HTR-8/SVneo (cell line): ENCODE measurements at regions not wholly inside any gene's neighbourhood (a gene's known extent, or its start where the extent isn't known, plus 50 kb on each side); places are given as distances from the start of the nearest gene placed in this dataset.
"Not testable (repeated sequence)": the region's sequence is repeated elsewhere in the genome, so short reads cannot be mapped to it uniquely, and the experiment has no call there.

Experiments
- DNase-seq: peaks from one replicate; pipeline ENCODE4 v3.0.0; 2011; ENCODE audit warnings: low spot score, mixed read lengths; ENCODE audit not compliant: insufficient read length
- FAIRE-seq: peaks from 2 replicates; lab custom pipeline; 2011; peaks lifted over from hg19 to GRCh38; lab: Jason Lieb, UNC

DNA sequence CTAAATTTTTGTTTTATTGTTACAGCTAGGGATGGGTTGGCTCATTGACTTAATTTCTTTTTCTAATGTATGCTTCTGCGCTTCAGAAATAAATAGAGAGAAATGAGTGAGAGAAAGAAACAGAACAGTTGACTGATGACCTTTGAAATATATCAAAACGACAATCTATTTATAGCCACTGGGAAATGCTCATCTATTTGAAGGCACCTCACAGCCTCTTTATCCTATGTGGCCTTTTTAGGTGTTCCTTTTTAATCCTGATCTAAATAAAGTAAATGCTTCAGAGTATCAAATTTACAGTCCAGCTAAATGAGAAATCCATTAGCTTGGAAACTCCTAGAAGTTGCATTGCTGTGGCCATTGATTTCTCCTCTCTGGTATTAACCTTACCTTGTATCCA lies 943.5 kb upstream of the CITED2 start:
- no peak for FAIRE-seq

DNA sequence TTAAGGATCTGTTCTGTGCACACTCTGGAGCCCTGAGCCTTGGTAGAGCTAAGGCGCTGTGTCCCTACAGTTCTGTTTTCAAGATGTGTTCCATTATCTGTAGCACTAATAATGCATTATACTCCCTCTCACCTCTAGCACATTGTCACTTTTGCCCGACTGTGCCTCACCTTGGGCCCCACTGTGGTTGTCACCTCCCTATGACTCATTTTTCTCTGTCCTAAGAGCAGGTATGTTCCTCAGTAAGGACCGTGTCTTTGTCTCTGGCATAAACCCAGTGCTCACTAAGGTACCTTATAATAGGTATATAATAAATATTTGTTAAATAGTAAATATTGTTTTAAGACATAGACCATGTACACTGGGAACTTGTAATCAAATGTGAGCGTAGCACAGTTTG lies 942.5 kb upstream of the CITED2 start:
- DNase-seq (no peak), FAIRE-seq (no peak)

More for the DNA sequence above, 943.5 kb upstream of the CITED2 start:
- DNase-seq, result no peak

DNA sequence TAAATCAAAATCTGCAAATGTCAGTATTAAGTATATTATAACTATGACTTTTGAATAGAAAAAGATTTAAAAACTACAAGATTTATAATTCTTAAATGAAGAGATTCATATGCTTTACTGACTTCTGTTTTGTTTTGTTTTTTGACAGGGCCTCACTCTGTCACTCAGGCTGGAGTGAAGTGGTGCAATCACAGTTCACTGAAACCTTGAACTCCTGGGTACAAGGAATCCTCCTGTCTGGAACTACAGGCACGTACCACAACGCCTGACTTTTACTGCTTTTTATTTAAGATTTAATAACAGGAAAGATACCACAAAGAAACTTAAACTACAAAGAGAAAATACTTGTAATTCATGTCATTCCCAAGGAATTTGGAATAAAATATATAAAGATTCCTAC lies 940.2 kb upstream of the CITED2 start:
- no peak for FAIRE-seq
- no peak for DNase-seq

DNA sequence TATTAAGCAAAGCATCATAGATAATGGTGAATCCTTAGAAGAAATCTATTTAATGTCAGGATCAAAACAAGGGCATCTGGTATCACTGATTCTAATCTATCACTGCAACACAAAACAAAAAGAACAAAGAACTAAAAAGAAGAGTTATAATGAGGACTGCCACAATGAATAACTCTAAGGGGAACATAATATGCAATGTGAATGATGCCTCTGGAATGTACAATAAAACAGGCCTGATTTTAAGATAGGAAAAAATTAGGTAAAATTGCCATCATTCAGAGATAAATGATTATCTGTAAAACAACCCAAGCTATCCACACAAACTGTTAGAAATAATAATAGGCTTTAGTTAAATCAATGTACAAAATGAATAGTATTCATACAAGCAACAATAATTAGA lies 936.7 kb upstream of the CITED2 start:
- no peak for FAIRE-seq

DNA sequence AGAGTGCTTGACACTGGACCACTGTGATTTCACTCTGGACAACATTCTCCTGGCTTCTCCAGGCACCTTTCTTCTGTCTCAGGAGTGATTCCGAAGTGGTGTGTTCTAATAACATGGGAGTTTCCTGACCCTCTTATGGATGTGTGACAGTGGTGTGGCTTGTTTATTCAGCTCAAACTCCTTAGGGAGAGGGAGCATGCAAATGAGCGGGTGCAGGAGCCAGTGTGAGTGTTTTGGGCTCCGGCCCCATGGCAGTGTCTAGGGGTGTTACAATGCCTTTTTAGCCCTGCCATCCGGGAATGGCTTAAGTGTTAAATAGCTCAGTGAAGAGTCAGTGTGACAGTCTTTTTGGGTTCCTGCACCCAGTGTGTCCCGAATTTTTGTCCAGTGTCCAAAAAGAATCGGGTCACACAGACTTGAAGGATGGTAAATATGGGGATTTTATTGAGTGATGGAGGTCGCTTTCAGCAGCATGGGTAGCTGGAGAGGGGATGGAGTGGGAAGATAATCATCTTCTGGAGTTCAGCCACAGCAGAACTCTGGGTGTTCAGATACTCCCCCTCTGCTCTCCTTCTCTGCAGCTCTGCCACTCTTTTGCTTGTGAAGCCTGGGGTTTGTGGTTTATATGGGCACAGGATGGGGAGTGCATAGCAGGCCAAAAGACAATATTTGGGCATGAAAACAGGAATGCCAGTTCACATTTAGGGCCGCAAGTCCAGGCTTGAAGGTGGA lies 928.9 kb upstream of the CITED2 start:
- FAIRE-seq, result no peak
- DNase-seq, result no peak

More for the DNA sequence above, 936.7 kb upstream of the CITED2 start:
- DNase-seq, result no peak

DNA sequence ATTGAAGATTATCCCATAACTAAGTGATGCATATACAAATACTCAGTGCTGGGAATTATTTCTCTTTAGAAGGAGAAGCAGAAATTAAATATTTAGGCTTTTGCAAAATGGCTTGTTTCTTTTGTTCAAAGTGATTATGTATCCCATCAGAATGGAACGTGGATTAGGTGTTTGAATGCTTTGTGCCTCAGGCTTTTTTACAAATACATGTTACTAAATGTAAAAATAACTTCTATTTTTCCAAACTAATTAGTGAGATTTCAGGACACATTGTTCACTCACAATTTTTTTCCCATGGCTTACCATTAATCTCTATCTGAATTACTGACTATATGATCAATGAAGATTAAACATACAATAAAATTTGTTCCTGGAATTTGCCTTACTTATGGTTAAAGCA lies 925.9 kb upstream of the CITED2 start:
- DNase-seq (no peak), FAIRE-seq (no peak)

DNA sequence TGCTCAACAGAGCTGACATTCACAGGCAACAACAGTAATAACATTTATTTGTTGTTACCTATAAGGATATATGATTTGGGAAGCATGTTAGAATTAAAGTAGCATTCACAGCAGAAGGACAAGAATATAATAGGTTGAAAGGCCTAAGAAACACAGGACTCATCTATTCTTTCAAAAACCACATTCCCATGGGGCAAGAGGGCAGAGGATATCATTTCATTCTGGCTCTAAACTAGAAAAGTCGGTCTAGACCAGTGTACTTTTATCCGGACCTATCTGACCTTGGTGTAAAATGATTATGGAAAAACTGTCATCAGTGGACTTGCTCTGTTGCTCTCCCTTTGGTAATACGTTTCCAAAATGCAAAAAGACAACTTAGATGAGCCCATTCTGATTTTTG lies 914.7 kb upstream of the CITED2 start:
- DNase-seq (no peak), FAIRE-seq (no peak)

DNA sequence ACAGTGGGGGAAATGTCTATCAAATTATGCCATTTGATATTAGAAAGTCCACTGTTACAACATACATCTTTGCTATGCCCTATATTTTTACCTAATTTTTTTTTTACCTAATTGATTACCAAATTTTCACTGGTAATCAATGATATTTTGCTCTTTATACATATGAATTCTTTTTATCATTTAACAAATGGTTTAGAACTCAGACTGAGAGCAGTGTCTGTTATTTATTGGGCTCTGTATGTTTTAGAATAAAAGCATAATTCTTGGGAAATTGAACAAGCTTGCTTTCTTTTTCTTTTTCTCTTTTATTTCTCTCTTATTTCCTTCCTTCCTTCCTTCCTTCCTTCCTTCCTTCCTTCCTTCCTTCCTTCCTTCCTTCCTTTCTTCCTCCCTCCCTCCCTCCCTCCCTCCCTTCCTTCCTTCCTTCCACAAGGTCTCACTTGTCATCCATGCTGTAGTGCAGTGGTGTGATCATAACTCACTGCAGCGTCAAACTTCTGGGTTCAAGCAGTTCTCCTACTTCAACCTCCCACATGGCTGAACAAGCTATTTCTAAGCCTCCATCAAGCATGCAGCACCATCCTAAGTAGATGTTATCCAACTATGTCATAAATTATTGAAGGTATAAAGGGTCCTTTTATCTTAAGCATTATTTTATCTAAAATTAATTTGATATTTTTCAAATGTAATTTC lies 911.7 kb upstream of the CITED2 start:
- DNase-seq, result no peak
- no peak for FAIRE-seq

DNA sequence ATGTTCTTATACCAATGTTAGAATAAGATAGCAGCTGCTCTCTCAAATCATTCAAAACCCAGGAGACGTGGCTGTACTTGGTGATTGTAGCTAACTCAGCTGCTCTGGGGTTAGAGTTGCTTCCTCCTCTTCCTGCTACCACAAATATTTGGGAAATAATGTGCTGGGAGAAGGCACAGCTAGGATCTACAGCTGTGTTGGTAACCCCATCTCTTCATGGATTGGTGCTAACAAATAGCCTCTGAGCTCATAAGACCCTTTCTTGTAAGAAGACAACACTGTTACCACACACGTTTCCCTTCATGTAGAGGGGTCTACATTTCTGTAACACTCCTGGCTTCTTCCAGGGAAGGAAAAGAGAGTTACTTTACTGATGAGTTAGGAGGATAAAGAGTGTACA lies 911.0 kb upstream of the CITED2 start:
- DNase-seq, result no peak
- FAIRE-seq, result no peak

DNA sequence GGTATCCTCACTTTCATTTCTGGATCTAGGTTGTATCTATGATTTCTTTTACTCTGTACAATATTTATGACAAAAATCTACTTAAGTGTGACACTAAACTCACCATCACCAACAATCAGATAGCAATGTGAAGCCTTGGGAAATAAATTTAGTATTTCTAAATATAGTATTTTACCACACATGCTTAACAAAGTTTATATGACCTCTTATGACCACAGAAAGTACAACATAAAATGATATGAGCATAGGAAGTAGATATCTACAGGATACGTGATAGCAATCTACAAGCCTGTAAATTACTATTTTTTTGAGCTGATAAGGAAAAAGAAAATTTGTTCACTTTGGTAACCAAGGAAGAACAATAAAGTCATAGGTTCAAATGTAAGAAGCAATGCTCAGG lies 910.4 kb upstream of the CITED2 start:
- no peak for DNase-seq
- no peak for FAIRE-seq

DNA sequence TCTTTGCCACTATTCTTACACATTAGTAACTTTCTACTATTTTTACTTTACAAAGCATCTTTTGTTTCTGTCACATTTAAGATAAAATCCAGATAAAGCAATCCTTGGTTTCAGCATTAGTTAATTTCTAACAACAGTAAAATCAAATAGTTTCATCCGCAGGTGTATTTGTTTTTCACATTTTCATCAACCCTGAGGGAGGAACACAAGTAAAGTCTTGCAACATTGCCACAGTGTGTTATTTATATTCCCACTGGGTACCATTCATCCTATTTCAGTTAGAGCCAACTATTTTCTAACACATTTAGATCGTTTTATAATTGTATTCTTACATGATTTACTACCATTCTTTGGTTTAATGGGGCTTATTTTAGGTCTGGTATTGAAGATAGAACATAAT lies 908.7 kb upstream of the CITED2 start:
- no peak for DNase-seq
- no peak for FAIRE-seq

DNA sequence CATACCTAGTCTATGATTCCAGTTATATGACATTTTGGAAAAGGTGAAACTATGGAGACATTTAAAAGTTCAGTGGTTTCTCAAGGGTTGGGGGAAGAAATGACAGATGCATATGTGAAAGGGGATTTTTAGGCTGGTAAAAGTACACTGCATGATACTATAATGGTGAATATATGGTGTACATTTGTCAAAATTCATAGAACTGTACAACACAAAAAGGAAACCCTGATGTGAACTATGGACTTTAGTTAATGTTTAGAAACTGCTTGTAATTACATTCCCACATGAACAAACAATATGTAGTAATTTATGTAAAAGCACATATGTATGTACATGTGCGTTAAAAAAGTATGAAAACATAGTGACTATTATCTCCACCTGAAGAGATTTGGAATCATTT lies 907.3 kb upstream of the CITED2 start:
- FAIRE-seq, result no peak
- DNase-seq, result no peak

DNA sequence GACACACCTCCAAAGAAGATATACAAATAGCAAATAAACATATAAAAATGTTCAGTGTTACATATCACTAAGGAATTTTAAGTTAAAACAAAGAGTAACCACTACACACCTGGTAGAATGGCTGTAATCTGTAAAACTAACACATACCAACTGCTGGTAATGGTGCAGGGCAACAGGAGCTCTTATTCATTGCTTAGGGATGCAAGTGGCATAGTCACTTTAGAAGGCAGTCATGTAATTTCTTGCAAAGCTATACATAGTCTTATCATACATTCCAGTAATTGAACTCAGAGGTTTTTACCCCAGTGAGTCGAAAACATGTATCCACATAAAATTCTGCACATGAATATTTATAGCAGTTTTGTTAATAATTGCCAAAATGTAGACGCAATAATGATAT lies 906.8 kb upstream of the CITED2 start:
- DNase-seq (no peak), FAIRE-seq (no peak)

DNA sequence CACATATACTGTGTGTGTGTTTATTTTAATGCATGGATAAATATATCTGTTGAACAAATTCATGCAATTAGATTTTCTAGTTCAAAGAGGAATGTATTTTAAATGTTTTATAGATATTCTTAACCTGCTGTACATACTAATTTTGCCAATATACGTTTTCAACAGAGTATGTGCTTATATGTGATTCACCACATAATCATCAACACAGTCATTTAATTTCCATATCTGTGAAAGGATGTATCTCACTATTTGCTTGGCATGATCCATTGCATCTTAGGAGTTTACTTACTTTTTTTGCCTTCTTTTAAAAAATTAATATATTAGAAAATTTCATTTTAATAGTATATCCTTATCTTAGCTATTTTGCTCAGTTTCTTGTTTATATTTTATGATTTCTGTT lies 902.3 kb upstream of the CITED2 start:
- FAIRE-seq (no peak), DNase-seq (no peak)

DNA sequence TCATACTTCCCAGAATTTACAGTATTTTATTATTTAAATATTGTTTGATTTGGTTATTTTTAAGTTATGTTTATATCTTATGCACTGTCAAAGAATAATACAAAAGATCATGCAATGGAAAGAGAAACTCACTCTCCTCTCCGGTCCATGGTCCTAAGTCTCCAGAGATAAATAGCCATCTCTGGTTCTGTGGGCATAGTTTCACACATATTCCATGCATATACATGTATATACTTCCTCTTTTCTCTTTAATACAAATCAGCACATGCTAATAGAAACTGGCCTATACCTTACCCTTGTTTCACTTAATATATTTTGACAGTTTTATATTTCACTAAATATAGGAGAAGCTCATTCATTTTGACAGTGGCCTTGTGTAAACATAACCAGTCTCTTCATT lies 901.7 kb upstream of the CITED2 start:
- FAIRE-seq (no peak), DNase-seq (no peak)

DNA sequence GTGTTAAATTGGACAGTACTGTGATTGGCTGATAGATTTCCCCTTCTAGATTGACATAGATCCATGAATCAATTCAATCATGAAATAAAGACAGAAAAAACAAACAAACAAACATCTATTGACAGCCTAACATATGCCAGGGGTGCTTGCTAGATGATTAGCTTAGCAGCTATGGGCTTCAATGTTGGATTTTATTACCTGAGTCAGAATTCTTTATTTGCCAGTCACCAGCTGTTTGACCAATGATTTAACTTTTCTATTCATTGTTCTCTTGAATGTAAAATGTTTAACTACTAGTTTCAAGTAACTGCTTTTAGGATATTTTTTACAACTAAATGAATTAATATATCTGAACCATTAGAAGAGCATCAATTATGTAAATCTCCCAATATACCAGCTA lies 901.3 kb upstream of the CITED2 start:
- no peak for FAIRE-seq
- DNase-seq, result no peak

DNA sequence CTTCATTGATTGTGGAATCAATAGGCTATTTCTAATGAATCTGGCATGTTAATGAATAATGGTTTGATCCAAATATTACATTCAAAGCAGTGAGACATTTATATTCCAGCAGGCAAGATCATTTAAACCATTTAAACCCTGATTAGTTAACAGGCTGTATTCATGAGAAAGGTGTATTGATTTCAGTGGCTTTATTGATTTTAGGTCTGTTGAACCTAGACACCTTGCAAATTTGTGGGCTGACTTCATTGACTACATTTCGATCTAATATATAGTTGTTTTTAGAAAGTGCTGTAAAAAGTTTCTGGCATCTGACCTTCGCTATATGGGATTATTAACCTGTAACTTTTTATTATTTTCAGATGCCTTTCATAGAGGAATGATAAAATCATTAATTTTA lies 900.1 kb upstream of the CITED2 start:
- FAIRE-seq (no peak), DNase-seq (no peak)

DNA sequence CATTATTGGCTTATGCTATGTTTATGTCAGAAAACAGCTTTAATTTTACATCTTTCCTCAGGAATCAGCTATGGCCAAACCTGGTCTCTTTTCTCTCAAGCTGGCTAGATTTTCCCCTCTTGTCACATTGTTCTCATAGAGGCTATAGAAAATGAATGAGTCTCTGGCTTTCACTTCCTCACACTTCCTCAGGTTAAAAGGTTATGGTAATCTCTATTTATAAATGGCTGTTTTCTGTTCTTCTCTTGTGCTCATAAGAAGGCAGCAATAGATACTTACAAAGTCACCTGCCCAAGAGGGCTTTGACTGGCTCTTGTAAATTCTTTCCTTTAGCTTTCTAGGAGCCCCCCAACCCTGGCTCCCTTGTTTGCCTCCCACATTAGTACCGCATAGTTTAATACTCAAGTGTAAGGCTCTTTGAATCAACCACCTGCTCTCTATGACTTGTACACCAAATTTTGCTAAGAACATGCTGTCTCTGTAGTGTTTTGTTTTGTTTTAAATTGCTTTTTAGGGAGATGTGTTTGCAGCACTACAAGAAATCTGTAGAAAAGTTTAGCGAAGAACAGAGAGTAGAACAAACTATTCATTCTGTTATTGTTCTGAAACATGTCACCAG lies 897.4 kb upstream of the CITED2 start:
- FAIRE-seq, result no peak

DNA sequence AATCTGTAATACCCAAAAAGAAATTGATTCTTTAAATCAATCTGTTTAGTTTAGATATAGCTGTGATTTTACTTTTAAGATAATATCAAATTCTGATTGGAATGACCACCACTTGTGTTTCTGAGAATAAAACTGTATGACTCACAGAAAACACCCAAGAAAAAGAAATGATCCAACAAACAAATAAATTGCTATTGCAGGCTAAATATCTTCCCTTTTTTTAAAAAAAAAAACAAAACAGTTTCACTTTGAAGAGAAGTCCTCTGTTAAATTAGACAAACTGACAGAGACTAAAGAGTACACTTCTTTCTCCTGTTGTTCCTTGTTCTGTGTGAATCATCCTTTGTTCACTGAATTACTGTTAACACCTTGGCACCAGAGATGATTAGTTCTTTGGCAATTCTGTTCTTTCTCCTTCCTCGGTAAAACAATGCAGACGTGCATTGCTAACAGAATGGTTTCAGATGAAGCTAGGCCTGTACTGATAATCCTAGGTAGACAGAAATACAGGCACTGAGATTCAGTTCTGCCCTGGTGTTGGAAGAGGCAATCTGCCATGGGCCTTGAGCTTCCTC lies 895.2 kb upstream of the CITED2 start:
- no peak for FAIRE-seq
- no peak for DNase-seq

More for the DNA sequence above, 897.4 kb upstream of the CITED2 start:
- no peak for DNase-seq

DNA sequence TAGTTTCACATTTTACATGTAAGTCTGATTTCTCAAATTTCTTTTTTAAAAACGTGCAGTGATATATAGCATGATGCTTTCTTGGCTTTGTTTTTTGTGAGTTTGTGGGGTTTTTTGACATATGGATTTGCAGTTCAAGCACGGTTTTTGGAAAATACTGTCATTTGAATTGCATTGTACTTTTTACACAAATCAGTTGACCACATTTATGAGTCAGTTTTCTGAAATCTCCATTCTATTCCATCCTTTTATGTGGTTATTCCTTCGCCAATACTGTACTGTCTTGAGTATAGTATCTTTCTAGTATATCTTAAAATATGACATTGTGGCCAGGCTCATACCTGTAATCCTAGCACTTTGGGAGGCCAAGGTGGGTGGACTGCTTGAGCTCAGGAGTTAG lies 890.0 kb upstream of the CITED2 start:
- DNase-seq, result no peak
- no peak for FAIRE-seq

DNA sequence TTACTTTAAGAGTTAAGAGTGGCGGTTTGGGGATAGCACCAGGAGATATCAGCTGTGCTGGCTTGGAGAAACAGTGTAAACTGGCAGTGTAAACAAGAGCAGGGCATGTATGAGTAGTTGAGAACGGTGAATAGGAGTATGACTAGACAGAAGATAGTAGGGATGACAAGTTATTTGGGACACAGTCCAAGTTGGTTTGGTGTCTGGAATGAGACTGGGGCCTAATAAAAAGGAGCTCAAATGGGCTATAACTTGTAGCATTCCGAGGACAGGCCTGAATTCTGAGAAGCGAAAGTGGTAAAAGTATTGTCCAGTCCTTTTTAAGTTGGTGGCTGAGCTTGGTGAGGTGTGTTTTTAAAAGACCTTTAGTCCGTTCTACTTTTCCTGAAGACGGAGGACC lies 883.9 kb upstream of the CITED2 start:
- not testable (repeated sequence) for DNase-seq, FAIRE-seq
